HepG2 (cell line): ENCODE measurements at regions not wholly inside any gene's neighbourhood (a gene's known extent, or its start where the extent isn't known, plus 50 kb on each side); places are given as distances from the start of the nearest gene placed in this dataset.

Experiments used
- ATAC-seq: fragments of 200-7000 bp; cut with Tn5 transposase; 3 replicates; pipeline ENCODE4 v1.9.1; 2020; ENCODE audit warnings: mild to moderate bottlenecking, moderate library complexity
- BruUV-seq: library from RNA; stranded (reverse); fragments of 400-500 nt; replicated peaks from 2 replicates; lab custom pipeline; 2021; lab: Mats Ljungman, UMichigan
- CTCF ChIA-PET: fragments of 300-600 bp; formaldehyde crosslinking; extraction: SDS; loops from one replicate; lab custom pipeline; 2021; ENCODE audit warnings: low total read pairs, inconsistent platforms, low intra/inter-chr PET ratio; lab: Yijun Ruan, JAX
- POLR2A ChIA-PET: fragments of 350-600 bp; sonication (Branson Sonifier 250); formaldehyde crosslinking; loops from one replicate; lab custom pipeline; 2020; ENCODE audit warnings: antibody characterized with exemption, inconsistent platforms; lab: Yijun Ruan, JAX
- DNase-seq: peaks from one replicate; pipeline ENCODE4 v3.0.0-alpha.2; 2015; ENCODE audit warnings: low spot score
- FAIRE-seq: peaks from 3 replicates; lab custom pipeline; 2011; peaks lifted over from hg19 to GRCh38; lab: Jason Lieb, UNC
- H2AFZ ChIP-seq: one replicate; pipeline ENCODE4 v1.6.1; 2011; ENCODE audit warnings: low read length, inconsistent platforms
- H3K27ac ChIP-seq: fragments of 300-600 bp; 3 replicates; pipeline ENCODE4 v1.8.0; 2011; ENCODE audit warnings: mixed run types, mild to moderate bottlenecking, mixed read lengths, low read length, inconsistent platforms; ENCODE audit not compliant: insufficient read depth; ENCODE audit errors: extremely low read length
- H3K27me3 ChIP-seq, 2 experiments: fragments of 200-600 bp in 1 of 2; 2 replicates in 1 of 2; 3 replicates in 1 of 2; pipeline versions ENCODE4 v1.6.0 to v1.8.0; 2011; ENCODE audit warnings: low read length in 2 of 2, mild to moderate bottlenecking in 2 of 2, moderate library complexity in 2 of 2, inconsistent platforms in 1 of 2; ENCODE audit not compliant: insufficient read depth in 2 of 2, control insufficient read depth in 1 of 2
- H3K36me3 ChIP-seq, 2 experiments: fragments of 200-600 bp in 1 of 2; replicated peaks in 1 of 2; 2 replicates in 1 of 2; 3 replicates in 1 of 2; pipeline versions ENCODE4 v1.5.1 to v1.8.0; 2011; ENCODE audit warnings: low read length in 2 of 2, inconsistent platforms in 1 of 2; ENCODE audit not compliant: insufficient read depth in 2 of 2, control insufficient read depth in 1 of 2
- H3K4me1 ChIP-seq: 2 replicates; pipeline ENCODE4 v1.5.1; 2012; ENCODE audit warnings: low read length, inconsistent platforms; ENCODE audit not compliant: insufficient read depth
- H3K4me2 ChIP-seq: 2 replicates; pipeline ENCODE4 v1.6.0; 2011; ENCODE audit warnings: low read depth, low read length, inconsistent platforms
- H3K4me3 ChIP-seq, 3 experiments: fragments of 200-600 bp in 1 of 3; sonication (generic), shearing (Covaris generic) in 1 of 3; replicated peaks in 1 of 3; 2 replicates each; pipeline ENCODE4 v1.5.1; 2011 to 2016; ENCODE audit warnings: low read length in 3 of 3, inconsistent platforms in 2 of 3, low read depth in 2 of 3, mild to moderate bottlenecking in 2 of 3, control low read depth in 1 of 3, mixed read lengths in 1 of 3; ENCODE audit not compliant: insufficient read depth in 1 of 3
- H3K79me2 ChIP-seq: one replicate; pipeline ENCODE4 v1.6.1; 2011; ENCODE audit warnings: low read length, inconsistent platforms; ENCODE audit not compliant: insufficient read depth
- H3K9ac ChIP-seq: 2 replicates; pipeline ENCODE4 v1.6.0; 2011; ENCODE audit warnings: mild to moderate bottlenecking, low read depth, low read length, inconsistent platforms; ENCODE audit not compliant: insufficient read depth
- H3K9me3 ChIP-seq: 2 replicates; pipeline ENCODE4 v1.5.1; 2012; ENCODE audit warnings: mild to moderate bottlenecking, low read length
- H4K20me1 ChIP-seq: 2 replicates; pipeline ENCODE4 v1.6.0; 2011; ENCODE audit warnings: inconsistent platforms, mild to moderate bottlenecking, low read length, moderate library complexity; ENCODE audit not compliant: insufficient read depth
- FOXC1 ChIP-seq: sonication (generic); formaldehyde crosslinking; IDR thresholded peaks from 2 replicates; pipeline ENCODE4 v1.8.0; 2022; ENCODE audit warnings: mild to moderate bottlenecking, missing genetic modification reagents, borderline replicate concordance
- NCOA5 ChIP-seq: sonication (generic); formaldehyde crosslinking; IDR thresholded peaks from 2 replicates; pipeline ENCODE4 v1.4.0; 2020; ENCODE audit warnings: missing genetic modification reagents
- SCMH1 ChIP-seq: sonication (generic); formaldehyde crosslinking; IDR thresholded peaks from 2 replicates; pipeline ENCODE4 v1.9.0; 2021; ENCODE audit warnings: missing genetic modification reagents, mild to moderate bottlenecking, borderline replicate concordance
- ZNF234 ChIP-seq: sonication (generic); formaldehyde crosslinking; conservative IDR thresholded peaks from 2 replicates; pipeline ENCODE4 v1.5.1; 2020; ENCODE audit warnings: mild to moderate bottlenecking, missing genetic modification reagents
- ZNF709 ChIP-seq: sonication (generic); formaldehyde crosslinking; IDR thresholded peaks from 2 replicates; pipeline ENCODE4 v1.5.0; 2020; ENCODE audit warnings: mild to moderate bottlenecking, missing genetic modification reagents
- WGBS: methylation state at CpG from one replicate; pipeline ENCODE4 v1.1.6; 2017; ENCODE audit warnings: low lambda C conversion rate; 5-methylcytosine and 5-hydroxymethylcytosine counted together
- in situ Hi-C: cut with HindIII; loops from 2 replicates; pipeline ENCODE4 v1.10.0; 2017; ENCODE audit warnings: low pct_unique_long_range_greater_than_20kb; ENCODE audit not compliant: extremely low pct_ligation_motif_present
- intact Hi-C: fragments of 100-400 bp; cut with micrococcal nuclease; formaldehyde crosslinking; loops from one replicate; pipeline ENCODE4 v1.10.0; 2022; ENCODE audit not compliant: unreplicated experiment
- TF ChIP-seq, protein P1 (sequence below): sonication (generic); formaldehyde crosslinking; IDR thresholded peaks from 2 replicates; pipeline ENCODE4 v1.4.0; 2020; ENCODE audit warnings: mild to moderate bottlenecking, missing genetic modification reagents
- TF ChIP-seq, protein P2 (sequence below): sonication (generic); formaldehyde crosslinking; IDR thresholded peaks from 2 replicates; pipeline ENCODE4 v1.8.1; 2023; ENCODE audit warnings: mild to moderate bottlenecking, missing genetic modification reagents, borderline replicate concordance
- TF ChIP-seq, protein P3 (sequence below): sonication (generic); formaldehyde crosslinking; IDR thresholded peaks from 2 replicates; pipeline ENCODE4 v1.5.0; 2020; ENCODE audit warnings: missing genetic modification reagents

DNA sequence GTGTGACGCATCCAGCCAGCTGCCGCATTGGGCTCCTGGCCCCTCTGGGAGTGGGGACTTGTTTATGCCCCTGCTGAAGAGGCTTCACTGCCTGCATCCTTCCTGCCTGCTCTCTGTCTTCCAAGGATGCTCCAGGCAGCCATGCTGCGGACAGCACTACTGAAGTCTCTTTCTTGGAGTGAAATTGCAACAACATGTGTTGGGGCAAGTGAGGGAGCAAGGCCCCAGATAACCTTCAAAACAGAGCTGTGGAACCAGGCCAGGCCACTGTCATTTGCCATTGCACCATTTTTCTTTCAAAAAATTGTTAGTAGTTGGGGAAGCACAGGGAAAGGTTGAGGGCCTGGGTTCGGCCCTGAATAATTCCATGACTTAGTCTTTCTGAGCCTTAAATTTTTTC, 169.6 kb upstream of the ADRA1B start:
- no peak for ATAC-seq
- no peaks in the 10 kb centered on the region for H3K27me3 ChIP-seq
- in situ Hi-C loops (no loop called here), intact Hi-C loops (no loop called here)
- no peak overlapping the region for H3K4me2 ChIP-seq
- FAIRE-seq = no peak
- no peak overlapping the region for H3K27ac ChIP-seq
- no peak for TF ChIP-seq NCOA5 (CRISPR knock-in tag)
- TF ChIP-seq, protein P1, sequence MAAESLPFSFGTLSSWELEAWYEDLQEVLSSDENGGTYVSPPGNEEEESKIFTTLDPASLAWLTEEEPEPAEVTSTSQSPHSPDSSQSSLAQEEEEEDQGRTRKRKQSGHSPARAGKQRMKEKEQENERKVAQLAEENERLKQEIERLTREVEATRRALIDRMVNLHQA (CRISPR knock-in tag) = no peak
- TF ChIP-seq ZNF234 = no peak
- TF ChIP-seq, protein P2, sequence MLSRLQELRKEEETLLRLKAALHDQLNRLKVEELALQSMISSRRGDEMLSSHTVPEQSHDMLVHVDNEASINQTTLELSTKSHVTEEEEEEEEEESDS (CRISPR knock-in tag) = no peak
- no peak for TF ChIP-seq SCMH1
- no peak for TF ChIP-seq ZNF709 (CRISPR knock-in tag)
- no peak for TF ChIP-seq FOXC1 (CRISPR knock-in tag)
- TF ChIP-seq, protein P3, sequence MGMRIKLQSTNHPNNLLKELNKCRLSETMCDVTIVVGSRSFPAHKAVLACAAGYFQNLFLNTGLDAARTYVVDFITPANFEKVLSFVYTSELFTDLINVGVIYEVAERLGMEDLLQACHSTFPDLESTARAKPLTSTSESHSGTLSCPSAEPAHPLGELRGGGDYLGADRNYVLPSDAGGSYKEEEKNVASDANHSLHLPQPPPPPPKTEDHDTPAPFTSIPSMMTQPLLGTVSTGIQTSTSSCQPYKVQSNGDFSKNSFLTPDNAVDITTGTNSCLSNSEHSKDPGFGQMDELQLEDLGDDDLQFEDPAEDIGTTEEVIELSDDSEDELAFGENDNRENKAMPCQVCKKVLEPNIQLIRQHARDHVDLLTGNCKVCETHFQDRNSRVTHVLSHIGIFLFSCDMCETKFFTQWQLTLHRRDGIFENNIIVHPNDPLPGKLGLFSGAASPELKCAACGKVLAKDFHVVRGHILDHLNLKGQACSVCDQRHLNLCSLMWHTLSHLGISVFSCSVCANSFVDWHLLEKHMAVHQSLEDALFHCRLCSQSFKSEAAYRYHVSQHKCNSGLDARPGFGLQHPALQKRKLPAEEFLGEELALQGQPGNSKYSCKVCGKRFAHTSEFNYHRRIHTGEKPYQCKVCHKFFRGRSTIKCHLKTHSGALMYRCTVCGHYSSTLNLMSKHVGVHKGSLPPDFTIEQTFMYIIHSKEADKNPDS (CRISPR knock-in tag) = no peak
- H3K36me3 ChIP-seq = no peaks in the 10 kb centered on the region
- 49% methylated on average over 4 of the region's 4 CpGs for WGBS
- H3K79me2 ChIP-seq = no peaks in the 10 kb centered on the region
- H2AFZ ChIP-seq = no peak overlapping the region
- no TSS peak for BruUV-seq
- no peak for DNase-seq
- H3K4me1 ChIP-seq = no peaks in the 10 kb centered on the region
- POLR2A ChIA-PET = no interaction called here
- no peaks in the 10 kb centered on the region for H4K20me1 ChIP-seq
- CTCF ChIA-PET = no interaction called here
- no peaks in the 10 kb centered on the region for H3K9me3 ChIP-seq
- H3K4me3 ChIP-seq = no peak overlapping the region
- H3K9ac ChIP-seq = no peak overlapping the region
